A549 (cell line): ENCODE measurements at regions not wholly inside any gene's neighbourhood (a gene's known extent, or its start where the extent isn't known, plus 50 kb on each side); places are given as distances from the start of the nearest gene placed in this dataset.
"Not testable (repeated sequence)": the region's sequence is repeated elsewhere in the genome, so short reads cannot be mapped to it uniquely, and the experiment has no call there.

Experiments
- CBX8 ChIP-seq: fragments of 200-600 bp; sonication (generic); IDR thresholded peaks from 2 replicates; pipeline ENCODE4 v1.6.1; 2016
- CTCF ChIP-seq: fragments of >200 bp; sonication (Bioruptor Twin); formaldehyde crosslinking; IDR thresholded peaks from 3 replicates; pipeline ENCODE4 v1.5.1; 2016
- E2F6 ChIP-seq: IDR thresholded peaks from 2 replicates; pipeline ENCODE4 v1.6.1; 2012; ENCODE audit warnings: low read depth, borderline replicate concordance
- EHF ChIP-seq: fragments of 250-450 bp; sonication (Bioruptor Pico); IDR thresholded peaks from 2 replicates; pipeline ENCODE4 v1.5.0; 2020; ENCODE audit warnings: mild to moderate bottlenecking
- ESRRA ChIP-seq: fragments of 150-350 bp; IDR thresholded peaks from 2 replicates; pipeline ENCODE4 v1.6.1; 2014; ENCODE audit warnings: mild to moderate bottlenecking, low read length, borderline replicate concordance
- JUN ChIP-seq, 2 experiments: fragments of >200 bp; sonication (Bioruptor Twin); formaldehyde crosslinking; IDR thresholded peaks; 2 replicates in 1 of 2; 3 replicates in 1 of 2; pipeline ENCODE4 v1.6.1; 2016 to 2017
- NR3C1 ChIP-seq: fragments of >200 bp; sonication (Bioruptor Twin); formaldehyde crosslinking; IDR thresholded peaks from 3 replicates; pipeline ENCODE4 v1.6.1; 2017
- POLR2A ChIP-seq: IDR thresholded peaks from 2 replicates; pipeline ENCODE4 v1.6.1; 2012; ENCODE audit warnings: mild to moderate bottlenecking, low read length
- POLR2AphosphoS2 ChIP-seq: conservative IDR thresholded peaks from 2 replicates; pipeline ENCODE4 v1.6.1; 2012; ENCODE audit warnings: low read length, improper control_type of control experiment, inconsistent platforms
- REST ChIP-seq: fragments of 200-600 bp; sonication (generic); IDR thresholded peaks from 2 replicates; pipeline ENCODE4 v1.6.1; 2016; ENCODE audit warnings: antibody characterized with exemption, mild to moderate bottlenecking, moderate library complexity
- RFX5 ChIP-seq: fragments of 450-650 bp; IDR thresholded peaks from 2 replicates; pipeline ENCODE4 v1.7.1; 2014; ENCODE audit warnings: antibody characterized with exemption, mild to moderate bottlenecking, moderate library complexity

- TF ChIP-seq POLR2A; POLR2AphosphoS2; EHF (CRISPR knock-in tag); RFX5; NR3C1; CTCF; E2F6; ESRRA; JUN (IDR thresholded peaks at IDR 0.05); CBX8; REST: not testable (repeated sequence)
Observed at GRCh38 chr18:75690283-75690682, 262.8 kb upstream of the SMIM21 start.
